BJ (cell line): ENCODE measurements at regions not wholly inside any gene's neighbourhood (a gene's known extent, or its start where the extent isn't known, plus 50 kb on each side); places are given as distances from the start of the nearest gene placed in this dataset.

ENCODE experiments used
- CTCF ChIA-PET: fragments of 350-600 bp; formaldehyde crosslinking; extraction: SDS; loops from one replicate; lab custom pipeline; 2021; ENCODE audit warnings: antibody characterized with exemption, inconsistent platforms; lab: Yijun Ruan, JAX
- POLR2A ChIA-PET: fragments of 300-600 bp; sonication (Branson Sonifier 250); formaldehyde crosslinking; extraction: SDS; loops from one replicate; lab custom pipeline; 2021; ENCODE audit warnings: antibody characterized with exemption; lab: Charles Lee
- DNase-seq: peaks from one replicate; pipeline ENCODE4 v3.0.0-alpha.2; 2011; ENCODE audit warnings: low read depth
- H3K27me3 ChIP-seq: 2 replicates; pipeline ENCODE4 v1.6.0; 2011; ENCODE audit warnings: low read length; ENCODE audit not compliant: control insufficient read depth, insufficient read depth
- H3K36me3 ChIP-seq: 2 replicates; pipeline ENCODE4 v1.5.1; 2011; ENCODE audit warnings: low read length; ENCODE audit not compliant: control insufficient read depth, insufficient read depth
- H3K4me3 ChIP-seq: 2 replicates; pipeline ENCODE4 v1.5.1; 2011; ENCODE audit warnings: low read depth, mild to moderate bottlenecking, control low read depth, low read length
- TF ChIP-seq, protein P1 (sequence below): IDR thresholded peaks from 2 replicates; pipeline ENCODE4 v1.5.1; 2011; ENCODE audit warnings: low read depth, mild to moderate bottlenecking, control low read depth, inconsistent platforms, low read length, moderate library complexity; ENCODE audit not compliant: insufficient read depth

DNA sequence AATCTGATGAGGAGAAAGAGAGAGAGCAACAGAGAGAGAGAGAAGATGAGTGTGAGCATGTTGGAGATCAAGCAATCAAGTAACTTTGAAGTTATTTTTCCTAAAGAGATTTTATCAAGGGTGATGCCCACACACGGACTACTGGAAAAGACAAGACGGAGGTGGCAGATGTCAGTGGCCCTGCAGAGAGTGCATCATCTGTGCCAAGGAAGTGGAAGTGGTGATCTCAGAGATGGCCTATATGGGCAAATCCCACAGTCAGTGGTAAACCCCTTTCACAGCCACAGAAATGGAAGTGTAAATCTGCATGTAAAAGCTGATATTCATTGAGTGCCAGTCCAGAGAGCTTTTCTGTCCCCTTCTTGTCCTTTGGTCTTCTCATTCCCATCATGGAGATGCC, 577.2 kb upstream of the AADAT start:
- POLR2A ChIA-PET = no interaction called here
- CTCF ChIA-PET = no interaction called here
- Histone ChIP-seq H3K4me3 (no peak overlapping the region), H3K27me3 (no peaks in the 10 kb centered on the region), H3K36me3 (no peaks in the 10 kb centered on the region)
- TF ChIP-seq, protein P1, sequence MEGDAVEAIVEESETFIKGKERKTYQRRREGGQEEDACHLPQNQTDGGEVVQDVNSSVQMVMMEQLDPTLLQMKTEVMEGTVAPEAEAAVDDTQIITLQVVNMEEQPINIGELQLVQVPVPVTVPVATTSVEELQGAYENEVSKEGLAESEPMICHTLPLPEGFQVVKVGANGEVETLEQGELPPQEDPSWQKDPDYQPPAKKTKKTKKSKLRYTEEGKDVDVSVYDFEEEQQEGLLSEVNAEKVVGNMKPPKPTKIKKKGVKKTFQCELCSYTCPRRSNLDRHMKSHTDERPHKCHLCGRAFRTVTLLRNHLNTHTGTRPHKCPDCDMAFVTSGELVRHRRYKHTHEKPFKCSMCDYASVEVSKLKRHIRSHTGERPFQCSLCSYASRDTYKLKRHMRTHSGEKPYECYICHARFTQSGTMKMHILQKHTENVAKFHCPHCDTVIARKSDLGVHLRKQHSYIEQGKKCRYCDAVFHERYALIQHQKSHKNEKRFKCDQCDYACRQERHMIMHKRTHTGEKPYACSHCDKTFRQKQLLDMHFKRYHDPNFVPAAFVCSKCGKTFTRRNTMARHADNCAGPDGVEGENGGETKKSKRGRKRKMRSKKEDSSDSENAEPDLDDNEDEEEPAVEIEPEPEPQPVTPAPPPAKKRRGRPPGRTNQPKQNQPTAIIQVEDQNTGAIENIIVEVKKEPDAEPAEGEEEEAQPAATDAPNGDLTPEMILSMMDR = no peak
- no peak for DNase-seq

DNA sequence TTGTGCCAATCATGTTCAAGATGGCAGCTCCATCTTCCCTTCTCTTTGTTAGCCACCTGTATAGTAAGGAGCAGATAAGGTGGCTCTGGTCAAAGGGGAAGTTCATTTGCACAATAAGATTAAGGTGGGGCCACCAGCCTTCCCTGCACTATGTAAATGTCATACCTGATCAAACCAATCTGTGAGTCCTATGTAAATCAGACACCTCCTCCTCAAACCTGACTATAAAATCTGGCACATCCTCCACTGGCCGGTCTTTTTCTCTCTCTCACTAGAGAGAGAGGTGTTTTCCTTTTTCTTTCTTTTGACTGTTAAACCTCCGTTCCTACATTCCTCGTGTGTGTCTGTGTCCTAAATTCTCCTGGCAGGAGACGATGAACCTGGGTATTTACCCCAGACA, 572.5 kb upstream of the AADAT start:
- POLR2A ChIA-PET = no interaction called here
- CTCF ChIA-PET = no interaction called here
- TF ChIP-seq, protein P1 = no peak

DNA sequence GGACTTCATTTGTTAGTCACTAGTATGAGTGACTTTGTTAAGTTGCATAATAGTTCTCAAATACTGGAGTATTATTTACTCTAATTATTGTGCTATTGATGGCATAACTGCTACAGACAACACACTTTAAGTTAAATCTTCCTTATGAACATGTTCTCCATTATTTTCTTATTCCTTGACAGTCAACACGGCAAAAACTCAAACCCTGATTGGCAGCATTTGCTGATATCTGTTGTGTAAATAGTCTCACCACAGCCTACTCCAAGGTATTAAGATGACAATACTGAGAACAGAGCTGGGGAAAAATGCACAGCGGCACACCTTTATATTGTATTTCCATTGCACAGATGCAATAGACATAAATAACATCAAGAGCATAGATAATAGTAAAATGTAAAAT, 568.0 kb upstream of the AADAT start:
- no peak overlapping the region for H3K4me3 ChIP-seq
- H3K27me3 ChIP-seq = no peaks in the 10 kb centered on the region
- no peaks in the 10 kb centered on the region for H3K36me3 ChIP-seq
- DNase-seq = no peak
- POLR2A ChIA-PET = no interaction called here
- TF ChIP-seq, protein P1 = no peak
- CTCF ChIA-PET = no interaction called here

More for the DNA sequence above, 572.5 kb upstream of the AADAT start:
- DNase-seq = no peak
- Histone ChIP-seq H3K27me3 (no peaks in the 10 kb centered on the region), H3K36me3 (no peaks in the 10 kb centered on the region), H3K4me3 (no peak overlapping the region)

DNA sequence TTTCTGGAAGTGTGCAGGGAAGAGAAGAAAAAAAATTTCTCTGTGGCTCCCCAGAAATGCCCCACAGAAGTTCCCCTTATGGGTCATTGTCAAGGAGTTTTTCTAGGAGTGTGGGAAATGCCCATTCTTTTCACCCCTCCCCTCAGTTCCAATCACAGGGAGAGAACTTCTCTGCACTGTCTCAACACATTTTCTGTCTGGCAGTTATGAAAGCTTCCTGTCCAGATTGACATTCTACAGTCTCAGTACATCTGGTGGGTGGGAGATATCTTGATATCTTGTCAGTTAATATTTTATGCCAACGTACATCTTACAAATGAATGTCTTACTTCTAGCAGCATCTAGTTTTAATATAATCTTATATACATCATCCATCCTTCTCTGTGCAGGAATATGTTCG, 566.8 kb upstream of the AADAT start:
- POLR2A ChIA-PET = no interaction called here
- no peaks in the 10 kb centered on the region for H3K36me3 ChIP-seq
- TF ChIP-seq, protein P1 = no peak
- H3K27me3 ChIP-seq = no peaks in the 10 kb centered on the region
- CTCF ChIA-PET = no interaction called here
- DNase-seq = no peak
- no peak overlapping the region for H3K4me3 ChIP-seq

DNA sequence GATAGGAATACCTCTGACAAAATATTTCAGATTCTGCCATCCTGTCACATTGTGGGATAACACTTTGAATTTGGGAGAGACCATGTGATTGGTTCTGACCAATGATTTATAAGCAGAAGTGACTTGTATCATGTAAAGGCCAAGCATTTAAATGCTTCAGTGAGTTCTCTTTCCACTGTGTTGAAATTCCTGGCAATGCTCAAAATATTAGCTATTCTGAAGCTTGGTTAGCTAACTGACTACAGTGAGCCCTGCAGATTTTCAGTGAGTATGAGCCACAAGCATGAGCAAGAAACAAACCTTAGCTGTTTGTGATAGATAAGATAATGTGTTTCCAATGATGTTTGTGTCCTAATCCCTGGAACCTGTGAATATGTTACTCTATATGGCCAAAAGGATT, 562.8 kb upstream of the AADAT start:
- ChIA-PET POLR2A (no interaction called here), CTCF (no interaction called here)
- TF ChIP-seq, protein P1 = no peak
- Histone ChIP-seq H3K36me3 (no peaks in the 10 kb centered on the region), H3K27me3 (no peaks in the 10 kb centered on the region), H3K4me3 (no peak overlapping the region)
- DNase-seq = no peak
